ENCODE measurements at regions not wholly inside any gene's neighbourhood (a gene's known extent, or its start where the extent isn't known, plus 50 kb on each side); places are given as distances from the start of the nearest gene placed in this dataset.

GRCh38 chr2:120673571-120674061 is 62.1 kb upstream of the GLI2 start:
- FAIRE-seq (no peak), DNase-seq (no peak)
- no peaks in the 10 kb centered on the region for H3K36me3 ChIP-seq (ENCODE audit: control insufficient read depth in 2 of 3, insufficient read depth in 3 of 3, low read length in 3 of 3)
- H3K4me3 ChIP-seq (ENCODE audit: low read length in 3 of 3) = no peak overlapping the region
- H3K27ac ChIP-seq (ENCODE audit: low read depth in 2 of 2, low read length in 2 of 2) = no peak overlapping the region
- H3K9me3 ChIP-seq (ENCODE audit: control insufficient read depth in 2 of 3, insufficient read depth in 1 of 3, low read length in 3 of 3) = no peaks in the 10 kb centered on the region
- intact Hi-C loops (cut with DNase I) = no loop called here
- no peak overlapping the region for H3K9ac ChIP-seq (ENCODE audit: low read length in 3 of 3)
- H3K4me1 ChIP-seq (ENCODE audit: control insufficient read depth in 2 of 3, insufficient read depth in 2 of 3, low read depth in 1 of 3, low read length in 3 of 3) = peaks cover 0 to 3% (median 0%) of the 10 kb centered on the region in 3 donors
- H3K27me3 ChIP-seq (ENCODE audit: control insufficient read depth, insufficient read depth, low read length) = peaks cover 12% of the 10 kb centered on the region
- TF ChIP-seq CTCF (IDR thresholded peaks at IDR 0.05; ENCODE audit: borderline replicate concordance, extremely low read depth, insufficient read depth) = no peak

GRCh38 chr2:120674246-120675170 is 61.2 kb upstream of the GLI2 start:
- H3K4me1 ChIP-seq (ENCODE audit: control insufficient read depth in 2 of 3, insufficient read depth in 2 of 3, low read depth in 1 of 3, low read length in 3 of 3) = peaks cover 0 to 3% (median 0%) of the 10 kb centered on the region in 3 donors
- H3K9ac ChIP-seq (ENCODE audit: low read length in 3 of 3) = no peak overlapping the region
- H3K4me3 ChIP-seq (ENCODE audit: low read length in 3 of 3) = no peak overlapping the region
- intact Hi-C loops (cut with DNase I) = no loop called here
- H3K27ac ChIP-seq (ENCODE audit: low read depth in 2 of 2, low read length in 2 of 2) = no peak overlapping the region
- H3K36me3 ChIP-seq (ENCODE audit: control insufficient read depth in 2 of 3, insufficient read depth in 3 of 3, low read length in 3 of 3) = no peaks in the 10 kb centered on the region
- FAIRE-seq (no peak), DNase-seq (no peak)
- H3K27me3 ChIP-seq (ENCODE audit: control insufficient read depth, insufficient read depth, low read length) = peaks cover 9% of the 10 kb centered on the region
- no peak for TF ChIP-seq CTCF (IDR thresholded peaks at IDR 0.05; ENCODE audit: borderline replicate concordance, extremely low read depth, insufficient read depth)
- no peaks in the 10 kb centered on the region for H3K9me3 ChIP-seq (ENCODE audit: control insufficient read depth in 2 of 3, insufficient read depth in 1 of 3, low read length in 3 of 3)

DNA sequence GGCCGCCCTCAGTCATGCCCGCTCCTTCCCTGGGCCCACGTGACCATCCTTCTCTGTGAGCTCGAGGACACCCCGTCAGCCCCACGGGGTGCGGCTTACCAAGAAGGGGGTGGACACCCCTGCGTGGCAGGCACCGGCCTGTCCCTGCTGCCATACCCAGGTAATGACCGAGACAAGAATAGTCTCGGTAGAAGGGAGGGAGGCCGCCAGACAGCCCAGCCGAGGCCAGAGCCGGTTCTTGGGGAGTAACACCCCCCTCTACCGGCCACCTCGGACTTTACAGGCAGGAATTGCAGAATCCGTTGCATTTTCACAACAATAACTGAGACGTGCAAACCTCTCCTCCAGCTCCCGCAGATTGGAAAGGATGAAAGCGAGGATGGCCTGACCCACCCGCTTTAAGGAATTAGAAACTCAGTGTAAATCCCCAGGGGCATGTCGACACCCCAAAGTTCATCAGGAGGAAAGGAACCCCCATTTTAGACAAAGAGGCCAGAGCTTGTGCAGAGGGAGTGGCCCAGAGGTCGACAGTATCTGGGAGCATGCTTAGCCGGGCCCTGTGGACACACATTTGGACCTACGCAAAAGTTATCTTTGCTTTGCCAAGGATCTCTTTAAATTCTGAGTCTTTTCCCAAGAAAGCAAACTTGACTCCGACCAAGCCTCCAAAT is 60.1 kb upstream of the GLI2 start:
- Histone ChIP-seq H3K9ac (ENCODE audit: low read length in 3 of 3) (no peak overlapping the region), H3K9me3 (ENCODE audit: control insufficient read depth in 2 of 3, insufficient read depth in 1 of 3, low read length in 3 of 3) (no peaks in the 10 kb centered on the region), H3K27me3 (ENCODE audit: control insufficient read depth, insufficient read depth, low read length) (peaks cover 7% of the 10 kb centered on the region), H3K4me1 (ENCODE audit: control insufficient read depth in 2 of 3, insufficient read depth in 2 of 3, low read depth in 1 of 3, low read length in 3 of 3) (peaks cover 0 to 3% (median 0%) of the 10 kb centered on the region in 3 donors), H3K27ac (ENCODE audit: low read depth in 2 of 2, low read length in 2 of 2) (no peak overlapping the region), H3K36me3 (ENCODE audit: control insufficient read depth in 2 of 3, insufficient read depth in 3 of 3, low read length in 3 of 3) (no peaks in the 10 kb centered on the region), H3K4me3 (ENCODE audit: low read length in 3 of 3) (no peak overlapping the region)
- TF ChIP-seq CTCF (IDR thresholded peaks at IDR 0.05; ENCODE audit: borderline replicate concordance, extremely low read depth, insufficient read depth) = peak; percentile 62
- DNase-seq (peak in 4 of 5 donors; percentile 48 to 74 (median 68)), FAIRE-seq (no peak)
- intact Hi-C loops (cut with DNase I) = no loop called here

All from kidney (tissue), 13 donors.